OCI-LY1 (cell line): ENCODE measurements at regions not wholly inside any gene's neighbourhood (a gene's known extent, or its start where the extent isn't known, plus 50 kb on each side); places are given as distances from the start of the nearest gene placed in this dataset.

ENCODE experiments used
- H2AFZ ChIP-seq: fragments of 200-600 bp; sonication (generic), shearing (Covaris generic); 2 replicates; pipeline ENCODE4 v1.6.0; 2014; ENCODE audit warnings: antibody characterized with exemption, mild to moderate bottlenecking, low read length
- H3F3A ChIP-seq: fragments of 200-600 bp; sonication (generic), shearing (Covaris generic); 2 replicates; pipeline ENCODE4 v1.6.0; 2014; ENCODE audit warnings: mild to moderate bottlenecking, antibody characterized with exemption, low read length, moderate library complexity; ENCODE audit not compliant: insufficient read depth
- H3K27ac ChIP-seq: fragments of 200-600 bp; sonication (generic); 2 replicates; pipeline ENCODE4 v1.5.1; 2014; ENCODE audit warnings: low read length, mixed run types, mild to moderate bottlenecking, low read depth; ENCODE audit not compliant: poor library complexity, severe bottlenecking
- H3K27me3 ChIP-seq: fragments of 200-600 bp; sonication (generic); 2 replicates; pipeline ENCODE4 v1.6.0; 2014; ENCODE audit warnings: antibody characterized with exemption, mild to moderate bottlenecking, low read length, moderate library complexity; ENCODE audit not compliant: insufficient read depth
- H3K36me3 ChIP-seq: fragments of 200-600 bp; sonication (generic); 2 replicates; pipeline ENCODE4 v1.6.1; 2014; ENCODE audit warnings: mild to moderate bottlenecking, antibody characterized with exemption, low read length, moderate library complexity, mixed read lengths; ENCODE audit not compliant: insufficient read depth
- H3K4me1 ChIP-seq: fragments of 200-600 bp; sonication (generic); 2 replicates; pipeline ENCODE4 v1.5.1; 2014; ENCODE audit warnings: mild to moderate bottlenecking, low read length, moderate library complexity; ENCODE audit not compliant: insufficient read depth, severe bottlenecking
- H3K4me2 ChIP-seq: fragments of 200-600 bp; sonication (generic), shearing (Covaris generic); 2 replicates; pipeline ENCODE4 v1.6.1; 2014; ENCODE audit warnings: low read length
- H3K4me3 ChIP-seq: fragments of 200-600 bp; sonication (generic); 2 replicates; pipeline ENCODE4 v1.5.1; 2014; ENCODE audit warnings: low read length, low read depth, mild to moderate bottlenecking, mixed read lengths; ENCODE audit not compliant: poor library complexity, severe bottlenecking
- H3K79me2 ChIP-seq: fragments of 200-600 bp; shearing (Covaris generic); 2 replicates; pipeline ENCODE4 v1.6.1; 2016; ENCODE audit warnings: mixed run types, low read length, mixed read lengths; ENCODE audit not compliant: insufficient read depth
- H3K9ac ChIP-seq: fragments of 200-600 bp; sonication (generic), shearing (Covaris generic); 2 replicates; pipeline ENCODE4 v1.6.1; 2014; ENCODE audit warnings: mild to moderate bottlenecking, low read length, mixed read lengths
- H3K9me2 ChIP-seq: fragments of 200-600 bp; sonication (generic), shearing (Covaris generic); 2 replicates; pipeline ENCODE4 v1.6.1; 2014; ENCODE audit warnings: low read depth, mild to moderate bottlenecking, low read length, mixed read lengths
- H3K9me3 ChIP-seq: fragments of 200-600 bp; shearing (Covaris generic); 2 replicates; pipeline ENCODE4 v1.6.1; 2014; ENCODE audit warnings: low read length, mixed read lengths
- H4K20me1 ChIP-seq: fragments of 200-600 bp; sonication (generic), shearing (Covaris generic); 2 replicates; pipeline ENCODE4 v1.6.0; 2016; ENCODE audit warnings: mild to moderate bottlenecking, low read length; ENCODE audit not compliant: insufficient read depth
- CTCF ChIP-seq: fragments of 200-600 bp; sonication (generic), shearing (Covaris generic); IDR thresholded peaks from 2 replicates; pipeline ENCODE4 v1.5.1; 2017; ENCODE audit warnings: mild to moderate bottlenecking, antibody characterized with exemption, low read length, moderate library complexity, mixed read lengths
- EZH2 ChIP-seq: fragments of 200-600 bp; sonication (generic), shearing (Covaris generic); IDR thresholded peaks from 2 replicates; pipeline ENCODE4 v1.8.0; 2017; ENCODE audit warnings: borderline replicate concordance, mixed run types, mild to moderate bottlenecking, antibody characterized with exemption, low read length, moderate library complexity, mixed read lengths

DNA sequence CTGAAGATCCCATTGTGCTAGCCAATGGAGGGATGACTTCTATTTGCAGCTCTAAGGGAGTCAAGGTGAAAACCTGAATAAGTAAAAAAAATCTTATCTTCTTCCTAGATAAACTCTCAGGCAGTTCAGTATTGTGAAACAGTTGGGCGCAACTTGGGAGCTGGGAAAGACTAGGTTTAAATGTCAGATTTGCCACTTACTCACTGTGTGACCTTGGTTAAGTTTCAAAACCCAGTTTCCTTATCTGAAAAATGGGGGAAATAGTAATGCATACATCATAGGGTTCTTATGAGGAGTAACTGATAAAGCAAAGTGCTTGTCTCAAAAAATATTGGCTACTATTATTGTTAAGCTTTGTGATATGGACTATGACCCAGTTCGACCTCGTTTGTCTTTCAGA is 88.8 kb downstream of the CD83 start:
- Histone ChIP-seq H3K9me3 (no peaks in the 10 kb centered on the region), H3K9me2 (no peaks in the 10 kb centered on the region), H3K4me2 (no peak overlapping the region), H3K79me2 (no peaks in the 10 kb centered on the region), H3F3A (no peaks in the 10 kb centered on the region), H4K20me1 (no peaks in the 10 kb centered on the region), H3K27me3 (no peaks in the 10 kb centered on the region), H3K4me3 (no peak overlapping the region), H3K36me3 (no peaks in the 10 kb centered on the region), H2AFZ (no peak overlapping the region), H3K27ac (no peak overlapping the region), H3K4me1 (peaks cover 10% of the 10 kb centered on the region), H3K9ac (no peak overlapping the region)
- TF ChIP-seq CTCF: no peak

DNA sequence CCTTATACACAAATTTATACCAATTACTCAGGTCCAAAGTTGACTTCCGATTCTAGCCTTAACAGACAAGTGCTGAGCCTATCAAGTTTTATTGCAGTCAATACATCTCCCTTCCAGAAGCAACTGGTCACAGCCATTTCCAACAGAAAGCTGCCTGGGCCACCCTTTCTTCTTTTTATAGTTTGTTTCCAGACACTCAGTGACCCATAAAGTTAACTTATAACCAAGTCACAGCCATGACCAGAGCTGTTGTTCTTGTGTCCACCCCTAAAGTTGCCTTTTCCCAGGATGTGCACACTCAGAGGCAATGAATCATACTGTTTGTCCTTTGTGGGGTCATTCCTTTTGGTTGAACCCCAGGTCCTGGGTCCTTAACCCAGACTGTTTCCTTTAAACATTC is 89.9 kb downstream of the CD83 start:
- Histone ChIP-seq H3K27ac (no peak overlapping the region), H2AFZ (no peak overlapping the region), H3K27me3 (no peaks in the 10 kb centered on the region), H3K9me2 (no peaks in the 10 kb centered on the region), H3K4me1 (peaks cover 14% of the 10 kb centered on the region), H3K9me3 (no peaks in the 10 kb centered on the region), H3K79me2 (no peaks in the 10 kb centered on the region), H3K4me2 (no peak overlapping the region), H3K36me3 (no peaks in the 10 kb centered on the region), H4K20me1 (no peaks in the 10 kb centered on the region), H3K9ac (no peak overlapping the region), H3F3A (no peaks in the 10 kb centered on the region), H3K4me3 (no peak overlapping the region)
- TF ChIP-seq CTCF (no peak), EZH2 (no peak)

DNA sequence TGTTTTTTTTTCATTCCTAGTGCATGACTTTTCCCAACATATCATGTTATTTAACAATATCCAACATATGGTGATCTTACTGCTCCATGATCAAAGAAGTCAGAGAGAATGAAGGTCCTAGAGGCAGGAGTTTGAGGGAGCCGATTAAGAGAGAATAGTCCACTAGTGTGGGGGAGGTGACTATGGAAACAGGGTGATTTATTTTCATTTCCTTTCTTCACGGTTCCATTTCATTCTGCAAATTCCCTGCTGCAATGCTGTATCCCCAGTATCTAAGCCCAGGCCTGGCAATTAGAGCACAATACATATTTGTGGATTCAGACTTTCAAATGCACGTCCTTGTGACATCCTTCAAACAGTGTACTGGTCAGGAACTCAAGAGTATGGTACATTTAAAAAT is 91.4 kb downstream of the CD83 start:
- Histone ChIP-seq H3K9me2 (no peaks in the 10 kb centered on the region), H3K27me3 (no peaks in the 10 kb centered on the region), H3K4me3 (no peak overlapping the region), H3F3A (no peaks in the 10 kb centered on the region), H3K79me2 (no peaks in the 10 kb centered on the region), H3K9me3 (no peaks in the 10 kb centered on the region), H3K4me2 (no peak overlapping the region), H4K20me1 (no peaks in the 10 kb centered on the region), H2AFZ (no peak overlapping the region), H3K27ac (no peak overlapping the region), H3K9ac (no peak overlapping the region), H3K36me3 (no peaks in the 10 kb centered on the region), H3K4me1 (peaks cover 14% of the 10 kb centered on the region)
- no peak for TF ChIP-seq CTCF
- TF ChIP-seq EZH2: no peak
